ENCODE measurements at regions not wholly inside any gene's neighbourhood (a gene's known extent, or its start where the extent isn't known, plus 50 kb on each side); places are given as distances from the start of the nearest gene placed in this dataset.

- no peak for DNase-seq
These were observed 82.0 kb upstream of the PAK5 start for GRCh38 chr20:9920866-9921265.

GRCh38 chr20:9919271-9920014 is 80.6 kb upstream of the PAK5 start:
- peak in 1 of 3 donors; percentile 2 for DNase-seq

GRCh38 chr20:9918348-9918747 is 79.5 kb upstream of the PAK5 start:
- no peak for DNase-seq

- no peak for DNase-seq
These were observed 77.9 kb upstream of the PAK5 start for GRCh38 chr20:9916761-9917160.

GRCh38 chr20:9912858-9913434 is 74.1 kb upstream of the PAK5 start:
- peak; percentile 32 to 60 (median 40) for DNase-seq

GRCh38 chr20:9912290-9912689 is 73.4 kb upstream of the PAK5 start:
- DNase-seq = no peak

- DNase-seq = no peak
These were observed 72.6 kb upstream of the PAK5 start for GRCh38 chr20:9911519-9911918.

- no peak for DNase-seq
These were observed 70.3 kb upstream of the PAK5 start for GRCh38 chr20:9909167-9909566.

- no peak for DNase-seq
These were observed 64.3 kb upstream of the PAK5 start for GRCh38 chr20:9903048-9903655.

- DNase-seq = no peak
These were observed 50.5 kb upstream of the PAK5 start for GRCh38 chr20:9889270-9889981.
